Mesothelial cell of epicardium (in vitro differentiated cells): ENCODE measurements at regions not wholly inside any gene's neighbourhood (a gene's known extent, or its start where the extent isn't known, plus 50 kb on each side); places are given as distances from the start of the nearest gene placed in this dataset.
"Not testable (repeated sequence)": the region's sequence is repeated elsewhere in the genome, so short reads cannot be mapped to it uniquely, and the experiment has no call there.

Experiments used
- DNase-seq, 2 experiments: peaks; one replicate each; pipeline ENCODE4 v3.0.0; 2021; ENCODE audit warnings: low spot score in 2 of 2; ENCODE audit not compliant: unreplicated experiment in 2 of 2
- H3K27ac Mint-ChIP-seq: 2 replicates; pipeline ENCODE4 v1.8.0; 2021; ENCODE audit warnings: mixed read lengths
- H3K27me3 Mint-ChIP-seq: 2 replicates; pipeline ENCODE4 v1.8.0; 2021; ENCODE audit warnings: low read depth, mixed read lengths
- H3K36me3 Mint-ChIP-seq: 2 replicates; pipeline ENCODE4 v1.8.0; 2021; ENCODE audit warnings: mixed read lengths
- H3K4me1 Mint-ChIP-seq: 2 replicates; pipeline ENCODE4 v1.8.0; 2021; ENCODE audit warnings: mixed read lengths
- H3K4me3 Mint-ChIP-seq: 2 replicates; pipeline ENCODE4 v1.8.0; 2021; ENCODE audit warnings: mild to moderate bottlenecking, moderate library complexity, mixed read lengths
- H3K9me3 Mint-ChIP-seq: 2 replicates; pipeline ENCODE4 v1.8.0; 2021; ENCODE audit warnings: mixed read lengths
- TF ChIP-seq, protein P1 (sequence below): fragments of 200-600 bp; sonication (generic); IDR thresholded peaks from one replicate; pipeline ENCODE4 v1.5.0; 2021; ENCODE audit warnings: antibody characterized with exemption; ENCODE audit not compliant: unreplicated experiment

DNA sequence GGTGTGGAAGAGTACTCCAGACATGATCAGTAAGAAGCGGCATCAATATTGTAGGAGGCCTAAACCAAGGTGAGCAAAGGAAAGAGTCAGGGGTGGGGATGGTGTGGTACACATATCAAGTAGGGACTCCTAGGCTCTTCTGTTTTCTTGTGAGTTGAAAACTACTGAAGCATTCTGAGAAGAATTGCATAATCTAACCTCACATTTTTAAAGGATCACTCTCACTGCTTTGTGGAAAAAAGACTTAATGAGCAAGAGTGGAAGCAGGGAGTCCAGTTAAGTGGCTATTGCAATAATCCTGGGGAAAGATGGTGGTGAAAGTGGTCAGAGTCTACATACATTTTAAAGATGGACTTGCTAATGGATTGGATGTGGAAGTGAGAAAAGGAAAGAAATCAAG is 899.5 kb upstream of the FAM98A start:
- Mint-ChIP-seq H3K4me3 (no peak overlapping the region), H3K36me3 (no peaks in the 10 kb centered on the region), H3K9me3 (no peaks in the 10 kb centered on the region), H3K4me1 (no peaks in the 10 kb centered on the region), H3K27ac (no peak overlapping the region), H3K27me3 (no peaks in the 10 kb centered on the region)
- no peak for DNase-seq
- TF ChIP-seq, protein P1, sequence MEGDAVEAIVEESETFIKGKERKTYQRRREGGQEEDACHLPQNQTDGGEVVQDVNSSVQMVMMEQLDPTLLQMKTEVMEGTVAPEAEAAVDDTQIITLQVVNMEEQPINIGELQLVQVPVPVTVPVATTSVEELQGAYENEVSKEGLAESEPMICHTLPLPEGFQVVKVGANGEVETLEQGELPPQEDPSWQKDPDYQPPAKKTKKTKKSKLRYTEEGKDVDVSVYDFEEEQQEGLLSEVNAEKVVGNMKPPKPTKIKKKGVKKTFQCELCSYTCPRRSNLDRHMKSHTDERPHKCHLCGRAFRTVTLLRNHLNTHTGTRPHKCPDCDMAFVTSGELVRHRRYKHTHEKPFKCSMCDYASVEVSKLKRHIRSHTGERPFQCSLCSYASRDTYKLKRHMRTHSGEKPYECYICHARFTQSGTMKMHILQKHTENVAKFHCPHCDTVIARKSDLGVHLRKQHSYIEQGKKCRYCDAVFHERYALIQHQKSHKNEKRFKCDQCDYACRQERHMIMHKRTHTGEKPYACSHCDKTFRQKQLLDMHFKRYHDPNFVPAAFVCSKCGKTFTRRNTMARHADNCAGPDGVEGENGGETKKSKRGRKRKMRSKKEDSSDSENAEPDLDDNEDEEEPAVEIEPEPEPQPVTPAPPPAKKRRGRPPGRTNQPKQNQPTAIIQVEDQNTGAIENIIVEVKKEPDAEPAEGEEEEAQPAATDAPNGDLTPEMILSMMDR: no peak

DNA sequence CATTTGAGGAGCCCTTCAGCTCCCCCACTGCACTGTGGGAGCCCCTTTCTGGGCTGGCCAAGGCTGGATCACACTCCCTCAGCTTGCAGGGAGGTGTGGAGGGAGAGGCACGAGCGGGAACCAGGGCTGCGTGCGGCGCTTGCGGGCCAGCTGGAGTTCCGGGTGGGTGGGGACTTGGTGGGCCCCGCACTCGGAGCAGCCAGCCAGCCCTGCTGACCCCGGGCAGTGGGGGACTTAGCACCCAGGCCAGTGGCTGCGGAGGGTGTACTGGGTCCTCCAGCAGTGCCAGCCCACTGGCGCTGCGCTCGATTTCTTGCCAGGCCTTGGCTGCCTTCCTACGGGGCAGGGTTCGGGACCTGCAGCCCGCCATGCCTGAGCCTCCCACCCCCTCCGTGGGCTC is 895.1 kb upstream of the FAM98A start:
- H3K4me1 Mint-ChIP-seq, H3K27ac Mint-ChIP-seq, H3K36me3 Mint-ChIP-seq, DNase-seq, H3K4me3 Mint-ChIP-seq, H3K27me3 Mint-ChIP-seq, H3K9me3 Mint-ChIP-seq: not testable (repeated sequence)

DNA sequence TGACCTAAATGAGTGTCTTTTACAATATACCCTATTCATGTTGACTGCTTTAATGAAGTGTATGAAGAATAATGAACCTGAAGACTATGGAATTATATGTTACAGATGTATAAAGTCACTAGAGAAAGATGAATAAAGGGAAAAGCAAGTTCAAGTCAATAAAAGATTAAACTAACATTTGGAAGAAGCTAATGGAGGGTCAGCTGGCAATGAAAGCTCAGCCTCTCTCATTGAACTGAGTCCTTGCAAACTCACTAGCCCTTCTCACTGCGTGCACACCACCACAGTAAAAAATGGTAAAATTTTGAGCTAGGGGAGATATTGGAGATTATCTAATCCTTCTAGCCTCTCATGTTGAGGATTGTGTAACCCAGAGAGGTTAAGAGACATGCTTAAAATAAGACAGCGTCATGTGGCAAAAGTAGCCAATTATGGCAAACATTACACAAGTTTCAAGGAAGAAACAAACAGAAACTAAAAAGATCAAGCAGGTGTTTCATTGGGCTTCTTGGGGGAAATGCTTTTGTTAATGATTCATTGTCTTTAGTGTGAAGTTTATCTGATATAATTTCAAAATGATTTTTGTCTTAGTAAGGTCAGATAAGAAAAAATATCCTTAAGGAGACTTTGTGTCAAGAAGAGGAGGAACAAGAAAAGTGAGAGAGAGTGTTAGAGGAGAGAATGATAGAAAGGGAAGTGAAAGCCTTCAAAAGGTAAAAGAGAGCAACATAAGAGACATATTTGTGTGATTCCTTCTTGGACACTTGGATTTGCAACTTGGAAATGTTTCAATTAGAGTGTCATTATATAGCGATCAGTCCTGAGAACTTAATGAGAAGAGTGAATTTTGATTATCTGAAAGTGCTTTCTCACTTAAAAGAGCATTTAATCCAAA is 893.7 kb upstream of the FAM98A start:
- TF ChIP-seq, protein P1: no peak
- Mint-ChIP-seq H3K27me3 (no peaks in the 10 kb centered on the region), H3K4me3 (no peak overlapping the region), H3K27ac (no peak overlapping the region), H3K36me3 (no peaks in the 10 kb centered on the region), H3K9me3 (no peaks in the 10 kb centered on the region), H3K4me1 (no peaks in the 10 kb centered on the region)
- no peak for DNase-seq

DNA sequence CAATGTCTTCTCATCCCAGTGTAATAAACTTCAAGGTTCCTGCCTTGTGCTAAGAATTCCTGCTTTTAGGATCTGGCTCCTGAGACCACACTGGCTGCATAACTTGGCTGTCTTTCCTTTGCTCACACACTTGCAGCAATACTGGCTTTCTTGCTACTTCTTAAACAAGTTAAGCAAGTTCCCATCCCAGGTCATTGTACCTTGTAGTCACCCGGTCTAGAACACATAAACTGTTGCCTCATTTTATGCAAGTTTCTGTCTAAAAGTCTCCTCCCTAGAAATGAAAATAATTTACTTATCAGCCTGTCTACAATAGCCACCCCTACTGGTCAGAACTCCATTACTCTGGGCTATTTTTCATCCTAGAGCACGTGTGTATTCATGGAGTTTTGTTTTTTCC is 887.9 kb upstream of the FAM98A start:
- Mint-ChIP-seq H3K36me3 (no peaks in the 10 kb centered on the region), H3K4me3 (no peak overlapping the region), H3K27ac (no peak overlapping the region), H3K4me1 (peaks cover 2% of the 10 kb centered on the region), H3K27me3 (no peaks in the 10 kb centered on the region), H3K9me3 (no peaks in the 10 kb centered on the region)
- TF ChIP-seq, protein P1: no peak
- DNase-seq: no peak

DNA sequence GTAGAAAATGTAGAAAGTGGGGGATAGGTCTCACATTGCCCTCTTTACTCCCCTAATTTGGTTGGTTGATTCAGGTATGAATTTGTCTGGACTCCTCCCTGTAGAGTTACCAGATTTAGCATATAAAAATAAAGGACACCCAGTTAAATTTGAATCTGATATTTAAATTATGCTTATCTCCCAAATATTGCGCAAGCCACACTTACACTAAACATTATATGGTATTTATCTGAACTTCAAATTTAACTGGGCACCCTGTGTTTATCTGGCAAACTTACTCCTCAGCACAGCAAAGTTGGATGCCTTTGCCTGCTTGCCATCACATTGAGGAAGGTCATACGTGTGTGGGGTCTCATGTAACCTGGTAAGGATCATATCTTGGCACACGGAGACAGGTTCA is 882.4 kb upstream of the FAM98A start:
- TF ChIP-seq, protein P1: no peak
- peaks cover 4% of the 10 kb centered on the region for H3K9me3 Mint-ChIP-seq
- H3K27ac Mint-ChIP-seq: no peak overlapping the region
- DNase-seq: no peak
- H3K27me3 Mint-ChIP-seq: no peaks in the 10 kb centered on the region
- H3K4me1 Mint-ChIP-seq: no peaks in the 10 kb centered on the region
- no peak overlapping the region for H3K4me3 Mint-ChIP-seq
- H3K36me3 Mint-ChIP-seq: no peaks in the 10 kb centered on the region

DNA sequence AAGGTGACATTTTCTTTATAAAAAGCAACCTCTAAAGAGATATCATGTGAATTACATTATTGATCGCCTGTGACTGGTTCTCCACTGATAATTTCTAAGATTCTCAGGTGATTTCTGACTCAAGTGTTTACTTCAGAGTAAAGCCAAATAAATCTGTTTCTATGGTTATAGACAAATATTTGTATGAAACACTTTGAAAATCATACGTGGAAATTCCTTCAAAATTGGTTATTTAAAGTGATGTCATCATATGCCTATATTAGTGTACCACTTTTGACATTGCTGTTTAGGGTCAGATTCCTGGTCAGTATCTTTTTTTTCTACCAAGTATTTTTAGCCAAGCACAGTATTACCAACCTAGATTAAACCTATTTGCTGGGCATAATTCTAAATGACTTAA is 881.3 kb upstream of the FAM98A start:
- TF ChIP-seq, protein P1: no peak
- no peak overlapping the region for H3K4me3 Mint-ChIP-seq
- H3K9me3 Mint-ChIP-seq: peaks cover 4% of the 10 kb centered on the region
- no peak for DNase-seq
- H3K4me1 Mint-ChIP-seq: no peaks in the 10 kb centered on the region
- H3K27me3 Mint-ChIP-seq: no peaks in the 10 kb centered on the region
- no peak overlapping the region for H3K27ac Mint-ChIP-seq
- H3K36me3 Mint-ChIP-seq: no peaks in the 10 kb centered on the region
